Right ventricle myocardium superior (tissue), 1 donor: ENCODE measurements at regions not wholly inside any gene's neighbourhood (a gene's known extent, or its start where the extent isn't known, plus 50 kb on each side); places are given as distances from the start of the nearest gene placed in this dataset.
"Not testable (repeated sequence)": the region's sequence is repeated elsewhere in the genome, so short reads cannot be mapped to it uniquely, and the experiment has no call there.

Experiments
- ATAC-seq: fragments of 200-7000 bp; cut with Tn5 transposase; one replicate; pipeline ENCODE4 v1.9.1; 2020; ENCODE audit warnings: mild to moderate bottlenecking; ENCODE audit not compliant: poor library complexity
- DNase-seq: peaks from one replicate; pipeline ENCODE4 v3.0.0-alpha.2; 2020
- intact Hi-C: fragments of 100-400 bp; cut with DNase I; formaldehyde crosslinking; loops from one replicate; pipeline ENCODE4 v1.11.2; 2022
- donor health status: DM: no; HTN: yes; CAD: no; lungs with severe emphysema.

- DNase-seq, result no peak
- intact Hi-C loops, result no loop called here
- ATAC-seq, result no peak
Observed at GRCh38 chr1:229169399-229169798, 101.5 kb upstream of the RAB4A start.

GRCh38 chr1:229170274-229170673 lies 100.6 kb upstream of the RAB4A start:
- ATAC-seq, result no peak
- DNase-seq, result no peak
- intact Hi-C loops, result no loop called here

- DNase-seq (no peak), ATAC-seq (no peak)
- intact Hi-C loops, result no loop called here
Observed at GRCh38 chr1:229170778-229171505, 100.0 kb upstream of the RAB4A start.

GRCh38 chr1:229171934-229172333 lies 99.0 kb upstream of the RAB4A start:
- no peak for ATAC-seq
- DNase-seq, result no peak

GRCh38 chr1:229173491-229174476 lies 97.1 kb upstream of the RAB4A start:
- ATAC-seq, result not testable (repeated sequence)

More at GRCh38 chr1:229171934-229172333, 99.0 kb upstream of the RAB4A start:
- intact Hi-C loops, result no loop called here

GRCh38 chr1:229175297-229175696 lies 95.6 kb upstream of the RAB4A start:
- ATAC-seq, DNase-seq, intact Hi-C loops: not testable (repeated sequence)

More at GRCh38 chr1:229173491-229174476, 97.1 kb upstream of the RAB4A start:
- DNase-seq, intact Hi-C loops: not testable (repeated sequence)

GRCh38 chr1:229176457-229176856 lies 94.5 kb upstream of the RAB4A start:
- ATAC-seq, intact Hi-C loops, DNase-seq: not testable (repeated sequence)

GRCh38 chr1:229180161-229180560 lies 90.8 kb upstream of the RAB4A start:
- ATAC-seq, result no peak
- intact Hi-C loops, result no loop called here

GRCh38 chr1:229181419-229181818 lies 89.5 kb upstream of the RAB4A start:
- intact Hi-C loops, result no loop called here
- ATAC-seq (no peak), DNase-seq (no peak)

More at GRCh38 chr1:229180161-229180560, 90.8 kb upstream of the RAB4A start:
- no peak for DNase-seq

GRCh38 chr1:229183588-229183987 lies 87.3 kb upstream of the RAB4A start:
- DNase-seq (no peak), ATAC-seq (no peak)
- intact Hi-C loops, result no loop called here

GRCh38 chr1:229184066-229184465 lies 86.8 kb upstream of the RAB4A start:
- ATAC-seq (no peak), DNase-seq (no peak)
- intact Hi-C loops, result no loop called here

- intact Hi-C loops, result no loop called here
- no peak for DNase-seq
- no peak for ATAC-seq
Observed at GRCh38 chr1:229185963-229186362, 84.9 kb upstream of the RAB4A start.

- ATAC-seq, result no peak
- intact Hi-C loops, result no loop called here
Observed at GRCh38 chr1:229186373-229187056, 84.4 kb upstream of the RAB4A start.

GRCh38 chr1:229190057-229190575 lies 80.8 kb upstream of the RAB4A start:
- no peak for DNase-seq
- no peak for ATAC-seq
- intact Hi-C loops, result no loop called here

More at GRCh38 chr1:229186373-229187056, 84.4 kb upstream of the RAB4A start:
- no peak for DNase-seq

- intact Hi-C loops, result no loop called here
- ATAC-seq (no peak), DNase-seq (no peak)
Observed at GRCh38 chr1:229191066-229191674, 79.7 kb upstream of the RAB4A start.

- no peak for DNase-seq
- ATAC-seq, result no peak
- intact Hi-C loops, result no loop called here
Observed at GRCh38 chr1:229192031-229192430, 78.9 kb upstream of the RAB4A start.

- ATAC-seq (no peak), DNase-seq (no peak)
- intact Hi-C loops, result no loop called here
Observed at GRCh38 chr1:229192853-229193252, 78.1 kb upstream of the RAB4A start.

- DNase-seq, result no peak
- no peak for ATAC-seq
- intact Hi-C loops, result no loop called here
Observed at GRCh38 chr1:229194096-229194495, 76.8 kb upstream of the RAB4A start.
